Osteocyte (in vitro differentiated cells): ENCODE measurements at regions not wholly inside any gene's neighbourhood (a gene's known extent, or its start where the extent isn't known, plus 50 kb on each side); places are given as distances from the start of the nearest gene placed in this dataset.

ENCODE experiments used
- DNase-seq: peaks from one replicate; pipeline ENCODE4 v3.0.0; 2021; ENCODE audit warnings: mixed read lengths; ENCODE audit not compliant: unreplicated experiment; ENCODE audit errors: extremely low spot score
- H3K27ac Mint-ChIP-seq: one replicate; pipeline ENCODE4 v1.8.0; 2021; ENCODE audit warnings: mild to moderate bottlenecking, mixed read lengths; ENCODE audit not compliant: unreplicated experiment
- H3K27me3 Mint-ChIP-seq: one replicate; pipeline ENCODE4 v1.8.0; 2021; ENCODE audit warnings: mixed read lengths; ENCODE audit not compliant: unreplicated experiment
- H3K36me3 Mint-ChIP-seq: one replicate; pipeline ENCODE4 v1.8.0; 2021; ENCODE audit warnings: mixed read lengths; ENCODE audit not compliant: unreplicated experiment
- H3K4me1 Mint-ChIP-seq: one replicate; pipeline ENCODE4 v1.8.0; 2021; ENCODE audit warnings: mixed read lengths; ENCODE audit not compliant: unreplicated experiment
- H3K4me3 Mint-ChIP-seq: one replicate; pipeline ENCODE4 v1.8.0; 2021; ENCODE audit warnings: mild to moderate bottlenecking, moderate library complexity, mixed read lengths; ENCODE audit not compliant: unreplicated experiment
- H3K9me3 Mint-ChIP-seq: one replicate; pipeline ENCODE4 v1.8.0; 2021; ENCODE audit warnings: mixed read lengths; ENCODE audit not compliant: unreplicated experiment
- CTCF ChIP-seq: fragments of 200-600 bp; sonication (generic); IDR thresholded peaks from 2 replicates; pipeline ENCODE4 v1.5.0; 2021; ENCODE audit warnings: antibody characterized with exemption, mild to moderate bottlenecking, moderate library complexity

DNA sequence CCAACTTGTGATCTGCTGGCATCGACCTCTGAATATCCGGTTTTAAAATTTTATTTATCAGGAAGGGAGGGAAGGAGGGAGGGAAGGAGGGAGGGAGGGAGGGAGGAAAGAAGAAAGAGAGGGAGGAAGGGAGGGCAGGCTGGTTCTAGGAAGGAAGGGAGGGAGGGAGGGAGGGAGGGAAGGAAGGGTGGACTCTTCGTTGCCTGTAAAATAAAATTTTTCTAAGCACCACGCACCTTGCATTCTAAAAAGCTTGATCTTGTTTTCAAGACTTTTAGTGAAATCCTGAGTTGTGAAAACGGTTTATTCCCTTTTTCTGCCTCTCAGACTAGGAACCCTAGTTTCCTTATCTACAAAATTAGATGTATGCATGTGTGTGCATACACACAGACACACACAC is 101.7 kb upstream of the RAP2B start:
- Mint-ChIP-seq H3K36me3 (no peaks in the 10 kb centered on the region), H3K27ac (no peak overlapping the region), H3K9me3 (no peaks in the 10 kb centered on the region), H3K27me3 (no peaks in the 10 kb centered on the region), H3K4me1 (peaks cover 13% of the 10 kb centered on the region), H3K4me3 (no peak overlapping the region)
- TF ChIP-seq CTCF: no peak
- DNase-seq: no peak

GRCh38 chr3:153061938-153062528 is 100.0 kb upstream of the RAP2B start:
- no peak overlapping the region for H3K4me3 Mint-ChIP-seq
- H3K9me3 Mint-ChIP-seq: no peaks in the 10 kb centered on the region
- TF ChIP-seq CTCF: no peak
- no peaks in the 10 kb centered on the region for H3K27me3 Mint-ChIP-seq
- peaks cover 11% of the 10 kb centered on the region for H3K4me1 Mint-ChIP-seq
- no peak overlapping the region for H3K27ac Mint-ChIP-seq
- no peak for DNase-seq
- no peaks in the 10 kb centered on the region for H3K36me3 Mint-ChIP-seq

- Mint-ChIP-seq H3K27me3 (no peaks in the 10 kb centered on the region), H3K4me3 (no peak overlapping the region), H3K27ac (no peak overlapping the region), H3K36me3 (no peaks in the 10 kb centered on the region), H3K4me1 (peaks cover 5% of the 10 kb centered on the region), H3K9me3 (no peaks in the 10 kb centered on the region)
- no peak for TF ChIP-seq CTCF
- no peak for DNase-seq
These were observed 98.7 kb upstream of the RAP2B start for GRCh38 chr3:153063337-153063736.

- no peaks in the 10 kb centered on the region for H3K36me3 Mint-ChIP-seq
- no peaks in the 10 kb centered on the region for H3K9me3 Mint-ChIP-seq
- no peak for TF ChIP-seq CTCF
- no peaks in the 10 kb centered on the region for H3K27me3 Mint-ChIP-seq
- no peak overlapping the region for H3K27ac Mint-ChIP-seq
- no peak for DNase-seq
- peaks cover 8% of the 10 kb centered on the region for H3K4me1 Mint-ChIP-seq
- no peak overlapping the region for H3K4me3 Mint-ChIP-seq
These were observed 95.0 kb upstream of the RAP2B start for GRCh38 chr3:153066983-153067382.

- no peaks in the 10 kb centered on the region for H3K36me3 Mint-ChIP-seq
- DNase-seq: no peak
- H3K9me3 Mint-ChIP-seq: no peaks in the 10 kb centered on the region
- H3K27ac Mint-ChIP-seq: no peak overlapping the region
- no peaks in the 10 kb centered on the region for H3K27me3 Mint-ChIP-seq
- H3K4me1 Mint-ChIP-seq: peaks cover 8% of the 10 kb centered on the region
- H3K4me3 Mint-ChIP-seq: no peak overlapping the region
- no peak for TF ChIP-seq CTCF
These were observed 92.2 kb upstream of the RAP2B start for GRCh38 chr3:153069598-153070510.
